GM18519 (cell line): ENCODE measurements at regions not wholly inside any gene's neighbourhood (a gene's known extent, or its start where the extent isn't known, plus 50 kb on each side); places are given as distances from the start of the nearest gene placed in this dataset.
"Not testable (repeated sequence)": the region's sequence is repeated elsewhere in the genome, so short reads cannot be mapped to it uniquely, and the experiment has no call there.

ENCODE experiments used
- ATAC-seq: cut with Tn5 transposase; IDR thresholded peaks from one replicate; pipeline ENCODE4 v1.9.1; 2021; ENCODE audit warnings: mild to moderate bottlenecking, moderate library complexity; ENCODE audit not compliant: unreplicated experiment, low FRiP score

- ATAC-seq, result no peak
These were observed 294.3 kb upstream of the KLF14 start for GRCh38 chr7:131028295-131028694.

- no peak for ATAC-seq
These were observed 295.0 kb upstream of the KLF14 start for GRCh38 chr7:131029002-131029401.

GRCh38 chr7:131031099-131031868, 296.4 kb upstream of the MKLN1 start:
- peak; percentile 63 for ATAC-seq

- ATAC-seq, result no peak
These were observed 294.9 kb upstream of the MKLN1 start for GRCh38 chr7:131032786-131033185.

GRCh38 chr7:131034166-131034881, 293.4 kb upstream of the MKLN1 start:
- ATAC-seq, result no peak

GRCh38 chr7:131035088-131035770, 292.4 kb upstream of the MKLN1 start:
- ATAC-seq, result no peak

GRCh38 chr7:131038153-131038552, 289.5 kb upstream of the MKLN1 start:
- no peak for ATAC-seq

GRCh38 chr7:131039355-131039762, 288.3 kb upstream of the MKLN1 start:
- ATAC-seq, result no peak

- ATAC-seq, result no peak
These were observed 287.8 kb upstream of the MKLN1 start for GRCh38 chr7:131039836-131040235.

GRCh38 chr7:131040467-131040932, 287.2 kb upstream of the MKLN1 start:
- ATAC-seq, result no peak

GRCh38 chr7:131041012-131041695, 286.5 kb upstream of the MKLN1 start:
- not testable (repeated sequence) for ATAC-seq

GRCh38 chr7:131042269-131043160, 285.2 kb upstream of the MKLN1 start:
- ATAC-seq, result no peak

GRCh38 chr7:131045526-131045925, 282.1 kb upstream of the MKLN1 start:
- ATAC-seq, result no peak

- no peak for ATAC-seq
These were observed 281.4 kb upstream of the MKLN1 start for GRCh38 chr7:131046246-131046645.

- no peak for ATAC-seq
These were observed 279.9 kb upstream of the MKLN1 start for GRCh38 chr7:131047651-131048304.

GRCh38 chr7:131051304-131051703, 276.4 kb upstream of the MKLN1 start:
- ATAC-seq, result no peak

GRCh38 chr7:131052285-131052904, 275.3 kb upstream of the MKLN1 start:
- ATAC-seq, result no peak

GRCh38 chr7:131056007-131056406, 271.7 kb upstream of the MKLN1 start:
- no peak for ATAC-seq
